Uterus (tissue), 3 donors: ENCODE measurements at regions not wholly inside any gene's neighbourhood (a gene's known extent, or its start where the extent isn't known, plus 50 kb on each side); places are given as distances from the start of the nearest gene placed in this dataset.

ENCODE experiments used
- DNase-seq, 2 donors: peaks; one replicate each; pipeline ENCODE4 v3.0.0-alpha.2; 2019 to 2020
- H3K27ac ChIP-seq, 2 donors: fragments of 200-600 bp; sonication (generic); 1 replicate in 1 of 2; 2 replicates in 1 of 2; pipeline ENCODE4 v1.5.1; 2016 to 2018
- H3K27me3 ChIP-seq, 2 donors: fragments of 200-600 bp; sonication (generic); one replicate each; pipeline ENCODE4 v1.5.1; 2018 to 2019; ENCODE audit warnings: control low read depth in 1 of 2
- H3K36me3 ChIP-seq, 2 donors: fragments of 200-600 bp; sonication (generic); one replicate each; pipeline ENCODE4 v1.5.1; 2019; ENCODE audit warnings: control low read depth in 1 of 2
- H3K4me1 ChIP-seq, 2 donors: fragments of 200-600 bp; sonication (generic); one replicate each; pipeline ENCODE4 v1.5.1; 2018 to 2019; ENCODE audit warnings: control low read depth in 1 of 2
- H3K4me3 ChIP-seq, 2 donors: fragments of 200-600 bp; sonication (generic); 1 replicate in 1 of 2; 2 replicates in 1 of 2; pipeline ENCODE4 v1.5.1; 2018 to 2019; ENCODE audit warnings: mild to moderate bottlenecking in 1 of 2
- H3K9me3 ChIP-seq, 2 donors: fragments of 200-600 bp; sonication (generic); one replicate each; pipeline ENCODE4 v1.5.1; 2019; ENCODE audit warnings: control low read depth in 1 of 2
- CTCF ChIP-seq, 4 experiments: fragments of 200-600 bp in 2 of 4; fragments of 450-650 bp in 2 of 4; sonication (generic) in 2 of 4; IDR thresholded peaks; one replicate each; pipeline ENCODE4 v1.5.1; 2016 to 2019; ENCODE audit warnings: antibody characterized with exemption in 4 of 4, mild to moderate bottlenecking in 2 of 4, moderate library complexity in 1 of 4
- POLR2A ChIP-seq, 2 donors: fragments of 450-650 bp; IDR thresholded peaks; one replicate each; pipeline ENCODE4 v1.6.1; 2016; ENCODE audit warnings: antibody characterized with exemption in 2 of 2, mild to moderate bottlenecking in 1 of 2, moderate library complexity in 1 of 2
- intact Hi-C: fragments of 100-400 bp; cut with DNase I; formaldehyde crosslinking; loops from one replicate; pipeline ENCODE4 v1.15.1; 2023; ENCODE audit warnings: low total_unique reads
- donor health status: DM: yes; HTN: yes; CAD: no.

GRCh38 chr3:34319881-34320280 is 521.5 kb downstream of the PDCD6IP start:
- no peak for DNase-seq
- Histone ChIP-seq H3K36me3 (no peaks in the 10 kb centered on the region), H3K4me1 (no peaks in the 10 kb centered on the region), H3K27ac (no peak overlapping the region), H3K4me3 (no peak overlapping the region), H3K27me3 (no peaks in the 10 kb centered on the region), H3K9me3 (no peaks in the 10 kb centered on the region)
- no peak for TF ChIP-seq CTCF (IDR thresholded peaks at IDR 0.05)
- TF ChIP-seq POLR2A (IDR thresholded peaks at IDR 0.05) = no peak
- intact Hi-C loops = no loop called here

GRCh38 chr3:34323517-34323916 is 525.1 kb downstream of the PDCD6IP start:
- Histone ChIP-seq H3K36me3 (no peaks in the 10 kb centered on the region), H3K9me3 (no peaks in the 10 kb centered on the region), H3K27ac (no peak overlapping the region), H3K4me1 (no peaks in the 10 kb centered on the region), H3K27me3 (no peaks in the 10 kb centered on the region), H3K4me3 (no peak overlapping the region)
- TF ChIP-seq POLR2A (IDR thresholded peaks at IDR 0.05) (no peak), CTCF (IDR thresholded peaks at IDR 0.05) (no peak)
- DNase-seq = no peak
- intact Hi-C loops = no loop called here

- DNase-seq = no peak
- H3K4me3 ChIP-seq = no peak overlapping the region
- no peaks in the 10 kb centered on the region for H3K4me1 ChIP-seq
- H3K36me3 ChIP-seq = no peaks in the 10 kb centered on the region
- no peaks in the 10 kb centered on the region for H3K27me3 ChIP-seq
- intact Hi-C loops = no loop called here
- H3K27ac ChIP-seq = no peak overlapping the region
- H3K9me3 ChIP-seq = no peaks in the 10 kb centered on the region
- TF ChIP-seq CTCF (IDR thresholded peaks at IDR 0.05) = no peak
- TF ChIP-seq POLR2A (IDR thresholded peaks at IDR 0.05) = no peak
Observed at GRCh38 chr3:34346656-34347055, 548.2 kb downstream of the PDCD6IP start.

GRCh38 chr3:34351882-34352777 is 553.7 kb downstream of the PDCD6IP start:
- Histone ChIP-seq H3K36me3 (no peaks in the 10 kb centered on the region), H3K4me1 (no peaks in the 10 kb centered on the region), H3K9me3 (no peaks in the 10 kb centered on the region), H3K4me3 (no peak overlapping the region), H3K27ac (no peak overlapping the region), H3K27me3 (no peaks in the 10 kb centered on the region)
- intact Hi-C loops = no loop called here
- DNase-seq = no peak
- TF ChIP-seq POLR2A (IDR thresholded peaks at IDR 0.05) (no peak), CTCF (IDR thresholded peaks at IDR 0.05) (no peak)

- no peak overlapping the region for H3K4me3 ChIP-seq
- intact Hi-C loops = no loop called here
- no peak for DNase-seq
- H3K4me1 ChIP-seq = no peaks in the 10 kb centered on the region
- H3K27ac ChIP-seq = no peak overlapping the region
- no peaks in the 10 kb centered on the region for H3K27me3 ChIP-seq
- TF ChIP-seq POLR2A (IDR thresholded peaks at IDR 0.05) = no peak
- no peak for TF ChIP-seq CTCF (IDR thresholded peaks at IDR 0.05)
- no peaks in the 10 kb centered on the region for H3K36me3 ChIP-seq
- H3K9me3 ChIP-seq = no peaks in the 10 kb centered on the region
Observed at GRCh38 chr3:34352778-34353331, 554.4 kb downstream of the PDCD6IP start.
